ENCODE measurements at regions not wholly inside any gene's neighbourhood (a gene's known extent, or its start where the extent isn't known, plus 50 kb on each side); places are given as distances from the start of the nearest gene placed in this dataset.
"Not testable (repeated sequence)": the region's sequence is repeated elsewhere in the genome, so short reads cannot be mapped to it uniquely, and the experiment has no call there.

- not testable (repeated sequence) for H3K9ac ChIP-seq (ENCODE audit: low read length); H3K4me3 ChIP-seq (ENCODE audit: low read length); H3K27ac ChIP-seq (ENCODE audit: low read length); H3K9me3 ChIP-seq (ENCODE audit: control insufficient read depth, low read depth, low read length); H3K27me3 ChIP-seq (ENCODE audit: control insufficient read depth, insufficient read depth, low read length); H3K36me3 ChIP-seq (ENCODE audit: control insufficient read depth, low read depth, low read length); H3K4me1 ChIP-seq (ENCODE audit: control insufficient read depth, low read depth, low read length)
Observed at GRCh38 chr1:143799568-143800187, 172.1 kb downstream of the FAM72C start.

GRCh38 chr1:143796369-143796768 is 175.4 kb downstream of the FAM72C start:
- not testable (repeated sequence) for H3K9ac ChIP-seq (ENCODE audit: low read length); H3K27ac ChIP-seq (ENCODE audit: low read length); H3K4me1 ChIP-seq (ENCODE audit: control insufficient read depth, low read depth, low read length); H3K9me3 ChIP-seq (ENCODE audit: control insufficient read depth, low read depth, low read length); H3K4me3 ChIP-seq (ENCODE audit: low read length); H3K27me3 ChIP-seq (ENCODE audit: control insufficient read depth, insufficient read depth, low read length); H3K36me3 ChIP-seq (ENCODE audit: control insufficient read depth, low read depth, low read length)

GRCh38 chr1:143792047-143792937 is 179.5 kb downstream of the FAM72C start:
- H3K9ac ChIP-seq (ENCODE audit: low read length); H3K4me1 ChIP-seq (ENCODE audit: control insufficient read depth, low read depth, low read length); H3K9me3 ChIP-seq (ENCODE audit: control insufficient read depth, low read depth, low read length); H3K27me3 ChIP-seq (ENCODE audit: control insufficient read depth, insufficient read depth, low read length); H3K4me3 ChIP-seq (ENCODE audit: low read length); H3K27ac ChIP-seq (ENCODE audit: low read length); H3K36me3 ChIP-seq (ENCODE audit: control insufficient read depth, low read depth, low read length): not testable (repeated sequence)

GRCh38 chr1:143786381-143786780 is 185.4 kb downstream of the FAM72C start:
- not testable (repeated sequence) for H3K4me1 ChIP-seq (ENCODE audit: control insufficient read depth, low read depth, low read length); H3K9me3 ChIP-seq (ENCODE audit: control insufficient read depth, low read depth, low read length); H3K9ac ChIP-seq (ENCODE audit: low read length); H3K27me3 ChIP-seq (ENCODE audit: control insufficient read depth, insufficient read depth, low read length); H3K4me3 ChIP-seq (ENCODE audit: low read length); H3K36me3 ChIP-seq (ENCODE audit: control insufficient read depth, low read depth, low read length); H3K27ac ChIP-seq (ENCODE audit: low read length)

- not testable (repeated sequence) for H3K4me1 ChIP-seq (ENCODE audit: control insufficient read depth, low read depth, low read length); H3K27ac ChIP-seq (ENCODE audit: low read length); H3K9ac ChIP-seq (ENCODE audit: low read length); H3K36me3 ChIP-seq (ENCODE audit: control insufficient read depth, low read depth, low read length); H3K9me3 ChIP-seq (ENCODE audit: control insufficient read depth, low read depth, low read length); H3K4me3 ChIP-seq (ENCODE audit: low read length); H3K27me3 ChIP-seq (ENCODE audit: control insufficient read depth, insufficient read depth, low read length)
Observed at GRCh38 chr1:143785883-143786282, 185.9 kb downstream of the FAM72C start.

- H3K27ac ChIP-seq (ENCODE audit: low read length); H3K9ac ChIP-seq (ENCODE audit: low read length); H3K9me3 ChIP-seq (ENCODE audit: control insufficient read depth, low read depth, low read length); H3K27me3 ChIP-seq (ENCODE audit: control insufficient read depth, insufficient read depth, low read length); H3K4me3 ChIP-seq (ENCODE audit: low read length); H3K4me1 ChIP-seq (ENCODE audit: control insufficient read depth, low read depth, low read length); H3K36me3 ChIP-seq (ENCODE audit: control insufficient read depth, low read depth, low read length): not testable (repeated sequence)
Observed at GRCh38 chr1:143784239-143784882, 187.4 kb downstream of the FAM72C start.

- not testable (repeated sequence) for H3K4me3 ChIP-seq (ENCODE audit: low read length); H3K36me3 ChIP-seq (ENCODE audit: control insufficient read depth, low read depth, low read length); H3K4me1 ChIP-seq (ENCODE audit: control insufficient read depth, low read depth, low read length); H3K27me3 ChIP-seq (ENCODE audit: control insufficient read depth, insufficient read depth, low read length); H3K9me3 ChIP-seq (ENCODE audit: control insufficient read depth, low read depth, low read length); H3K27ac ChIP-seq (ENCODE audit: low read length); H3K9ac ChIP-seq (ENCODE audit: low read length)
Observed at GRCh38 chr1:143778178-143778577, 193.6 kb downstream of the FAM72C start.

- H3K9me3 ChIP-seq (ENCODE audit: control insufficient read depth, low read depth, low read length); H3K27me3 ChIP-seq (ENCODE audit: control insufficient read depth, insufficient read depth, low read length); H3K4me1 ChIP-seq (ENCODE audit: control insufficient read depth, low read depth, low read length); H3K27ac ChIP-seq (ENCODE audit: low read length); H3K36me3 ChIP-seq (ENCODE audit: control insufficient read depth, low read depth, low read length); H3K9ac ChIP-seq (ENCODE audit: low read length); H3K4me3 ChIP-seq (ENCODE audit: low read length): not testable (repeated sequence)
Observed at GRCh38 chr1:143764831-143765230, 207.0 kb downstream of the FAM72C start.

- H3K4me3 ChIP-seq (ENCODE audit: low read length); H3K4me1 ChIP-seq (ENCODE audit: control insufficient read depth, low read depth, low read length); H3K27ac ChIP-seq (ENCODE audit: low read length); H3K9me3 ChIP-seq (ENCODE audit: control insufficient read depth, low read depth, low read length); H3K27me3 ChIP-seq (ENCODE audit: control insufficient read depth, insufficient read depth, low read length); H3K9ac ChIP-seq (ENCODE audit: low read length); H3K36me3 ChIP-seq (ENCODE audit: control insufficient read depth, low read depth, low read length): not testable (repeated sequence)
Observed at GRCh38 chr1:143760366-143760765, 211.4 kb downstream of the FAM72C start.

- H3K9me3 ChIP-seq (ENCODE audit: control insufficient read depth, low read depth, low read length); H3K27me3 ChIP-seq (ENCODE audit: control insufficient read depth, insufficient read depth, low read length); H3K4me3 ChIP-seq (ENCODE audit: low read length); H3K4me1 ChIP-seq (ENCODE audit: control insufficient read depth, low read depth, low read length); H3K9ac ChIP-seq (ENCODE audit: low read length); H3K27ac ChIP-seq (ENCODE audit: low read length); H3K36me3 ChIP-seq (ENCODE audit: control insufficient read depth, low read depth, low read length): not testable (repeated sequence)
Observed at GRCh38 chr1:143755961-143756360, 215.8 kb downstream of the FAM72C start.

GRCh38 chr1:143748906-143749305 is 222.9 kb downstream of the FAM72C start:
- H3K27me3 ChIP-seq (ENCODE audit: control insufficient read depth, insufficient read depth, low read length) = no peaks in the 10 kb centered on the region
- H3K36me3 ChIP-seq (ENCODE audit: control insufficient read depth, low read depth, low read length) = no peaks in the 10 kb centered on the region
- H3K27ac ChIP-seq (ENCODE audit: low read length) = no peak overlapping the region
- no peaks in the 10 kb centered on the region for H3K9me3 ChIP-seq (ENCODE audit: control insufficient read depth, low read depth, low read length)
- no peak overlapping the region for H3K9ac ChIP-seq (ENCODE audit: low read length)
- H3K4me1 ChIP-seq (ENCODE audit: control insufficient read depth, low read depth, low read length) = no peaks in the 10 kb centered on the region
- H3K4me3 ChIP-seq (ENCODE audit: low read length) = no peak overlapping the region

- peak overlapping the region; percentile 94 for H3K4me3 ChIP-seq (ENCODE audit: low read length)
- peak overlapping the region; percentile 76 for H3K9ac ChIP-seq (ENCODE audit: low read length)
- no peaks in the 10 kb centered on the region for H3K27me3 ChIP-seq (ENCODE audit: control insufficient read depth, insufficient read depth, low read length)
Observed at GRCh38 chr1:143736562-143736961, 235.2 kb downstream of the FAM72C start.

More at GRCh38 chr1:143736562-143736961, 235.2 kb downstream of the FAM72C start:
- peaks cover 4% of the 10 kb centered on the region for H3K4me1 ChIP-seq (ENCODE audit: control insufficient read depth, low read depth, low read length)
- H3K9me3 ChIP-seq (ENCODE audit: control insufficient read depth, low read depth, low read length) = no peaks in the 10 kb centered on the region
- H3K36me3 ChIP-seq (ENCODE audit: control insufficient read depth, low read depth, low read length) = no peaks in the 10 kb centered on the region
- no peak overlapping the region for H3K27ac ChIP-seq (ENCODE audit: low read length)

Measured in iPS-18a (cell line).